ENCODE measurements at regions not wholly inside any gene's neighbourhood (a gene's known extent, or its start where the extent isn't known, plus 50 kb on each side); places are given as distances from the start of the nearest gene placed in this dataset.

DNA sequence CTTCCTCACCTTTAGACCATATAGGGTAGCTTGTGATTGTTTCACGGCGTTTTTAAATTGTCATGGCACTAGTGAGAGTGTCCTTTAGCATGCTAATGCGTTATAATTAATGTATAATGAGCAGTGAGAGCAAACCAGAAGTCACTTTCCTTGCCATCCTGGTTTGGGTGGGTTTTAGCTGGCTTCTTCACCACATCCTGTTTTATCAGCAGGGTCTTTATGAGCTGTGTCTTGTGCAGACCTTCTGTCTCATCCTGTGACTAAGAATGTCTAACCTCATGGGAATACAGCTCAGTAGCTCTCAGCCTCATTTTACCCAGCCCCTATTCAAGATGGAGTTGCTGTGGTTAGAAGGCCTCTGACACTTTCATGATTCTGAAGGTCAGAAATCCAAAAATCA, 370.9 kb upstream of the RBFOX1 start:
- in situ Hi-C loops (cut with MboI; ENCODE audit: low pct_unique_long_range_greater_than_20kb, low sequenced_read_pairs): no loop called here
- no peak for DNase-seq

DNA sequence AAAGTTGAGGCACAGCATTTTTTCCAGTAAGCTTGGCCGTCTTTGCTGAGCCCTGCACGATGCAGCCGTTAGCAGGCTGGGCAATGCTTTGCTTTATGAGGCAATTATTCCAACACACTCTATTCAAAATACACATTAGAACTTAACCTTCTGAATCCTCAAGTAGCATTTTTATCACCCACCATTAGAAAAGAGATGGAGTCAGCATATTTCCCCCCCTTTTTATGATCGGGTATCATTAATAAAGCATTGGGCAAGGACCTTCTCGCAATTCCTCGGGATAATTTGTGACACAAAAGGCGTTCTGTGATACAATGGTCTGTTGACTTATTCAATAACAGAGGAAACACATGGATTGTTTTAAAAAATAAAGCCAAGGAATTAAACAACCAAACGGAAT, 374.5 kb upstream of the RBFOX1 start:
- in situ Hi-C loops (cut with MboI; ENCODE audit: low pct_unique_long_range_greater_than_20kb, low sequenced_read_pairs): no loop called here
- DNase-seq: no peak

DNA sequence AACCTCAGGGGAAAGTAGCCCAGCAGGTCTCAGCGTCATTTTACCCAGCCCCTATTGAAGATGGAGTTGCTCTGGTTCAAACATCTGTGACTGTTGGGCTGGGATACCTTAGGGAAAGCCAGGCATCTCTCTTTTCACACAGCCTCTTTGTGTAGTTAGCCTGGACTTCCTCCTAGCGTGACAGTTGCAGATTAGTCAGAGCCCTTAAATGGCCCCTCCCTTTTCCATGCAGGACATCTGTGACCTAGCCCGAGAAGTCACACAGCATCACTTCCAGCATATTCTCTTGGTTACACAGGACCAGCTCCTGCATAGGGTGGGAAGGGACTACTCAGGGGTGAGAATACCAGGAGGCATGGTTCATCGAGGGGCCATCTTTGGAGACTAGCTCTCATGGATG, 375.0 kb upstream of the RBFOX1 start:
- in situ Hi-C loops (cut with MboI; ENCODE audit: low pct_unique_long_range_greater_than_20kb, low sequenced_read_pairs): no loop called here

DNA sequence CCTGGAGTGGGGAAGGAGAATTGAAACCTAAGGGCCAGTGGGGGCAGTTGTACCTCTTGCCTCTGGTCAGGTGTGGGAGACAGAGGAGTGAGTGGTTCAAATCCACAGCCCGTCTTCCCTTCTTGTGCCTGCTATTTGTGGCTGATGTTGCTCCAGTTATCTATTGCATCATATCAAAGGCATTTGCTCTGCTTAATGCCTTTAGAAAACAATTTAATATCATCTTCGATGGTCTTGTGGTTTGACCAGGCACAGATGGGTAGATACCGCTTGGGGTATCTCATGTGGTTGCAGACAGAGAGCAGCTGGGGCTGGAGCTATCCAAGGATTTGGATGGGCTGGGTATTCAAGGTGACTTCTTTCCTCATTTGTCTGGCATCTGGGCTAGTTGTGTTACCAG, 376.1 kb upstream of the RBFOX1 start:
- DNase-seq: no peak
- in situ Hi-C loops (cut with MboI; ENCODE audit: low pct_unique_long_range_greater_than_20kb, low sequenced_read_pairs): no loop called here

More for the DNA sequence above, 375.0 kb upstream of the RBFOX1 start:
- no peak for DNase-seq

DNA sequence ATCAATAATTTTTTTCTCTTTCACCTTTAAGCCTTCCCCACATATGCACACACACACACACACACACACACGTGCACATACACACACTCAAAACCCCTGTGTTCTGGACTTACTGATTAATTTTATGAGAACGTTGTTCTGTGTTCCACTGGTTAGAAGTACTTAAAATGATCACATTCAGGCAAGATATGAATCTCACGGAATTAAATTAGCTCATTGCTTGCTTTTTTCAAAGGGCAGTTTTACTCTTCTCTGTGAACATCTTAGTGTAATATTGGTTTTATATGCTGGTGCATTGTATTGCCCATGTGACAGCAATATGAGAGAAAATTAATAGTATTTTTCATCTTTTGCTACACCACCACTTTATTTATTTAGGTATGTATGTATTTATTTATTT, 377.3 kb upstream of the RBFOX1 start:
- no peak for DNase-seq

DNA sequence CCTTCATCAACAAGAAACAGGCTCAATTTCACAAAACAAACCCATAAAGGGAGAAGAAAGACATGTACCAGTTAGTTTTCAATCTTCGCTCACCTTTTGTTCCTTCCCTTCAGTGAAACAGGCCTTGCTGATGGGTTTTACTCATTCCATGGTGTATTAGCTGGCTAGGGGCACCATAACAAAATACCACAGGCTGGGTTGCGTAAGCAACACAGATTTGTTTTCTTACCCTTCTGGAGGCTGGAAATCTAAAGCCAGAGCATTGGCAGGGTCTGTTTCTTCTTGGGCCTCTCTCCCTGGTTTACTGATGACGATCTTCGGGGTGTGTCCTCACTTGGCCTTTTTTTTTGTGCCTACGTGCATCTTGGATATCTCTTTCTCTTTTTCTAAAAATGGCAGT, 383.4 kb upstream of the RBFOX1 start:
- in situ Hi-C loops (cut with MboI; ENCODE audit: low pct_unique_long_range_greater_than_20kb, low sequenced_read_pairs): no loop called here
- DNase-seq: no peak

More for the DNA sequence above, 377.3 kb upstream of the RBFOX1 start:
- in situ Hi-C loops (cut with MboI; ENCODE audit: low pct_unique_long_range_greater_than_20kb, low sequenced_read_pairs): no loop called here

DNA sequence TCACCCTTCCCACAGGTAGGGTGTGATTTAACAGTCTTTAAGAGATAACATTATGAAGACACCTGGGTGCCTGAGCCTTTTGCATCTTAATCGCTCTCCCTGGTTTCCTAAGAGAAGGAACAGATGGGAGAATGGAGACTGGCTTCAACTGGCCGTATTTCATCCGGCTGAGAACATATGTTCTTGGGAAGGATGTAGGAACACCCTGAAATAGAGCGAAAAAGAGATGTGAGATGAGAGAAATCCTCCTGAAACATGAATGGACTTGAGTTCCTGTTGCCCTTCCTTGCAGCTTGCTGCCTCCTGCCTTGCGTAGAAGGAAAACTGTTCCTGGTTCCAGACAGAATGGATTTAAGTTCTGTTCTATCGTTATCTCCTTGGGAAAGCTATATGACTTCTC, 385.4 kb upstream of the RBFOX1 start:
- DNase-seq: no peak
- in situ Hi-C loops (cut with MboI; ENCODE audit: low pct_unique_long_range_greater_than_20kb, low sequenced_read_pairs): no loop called here

DNA sequence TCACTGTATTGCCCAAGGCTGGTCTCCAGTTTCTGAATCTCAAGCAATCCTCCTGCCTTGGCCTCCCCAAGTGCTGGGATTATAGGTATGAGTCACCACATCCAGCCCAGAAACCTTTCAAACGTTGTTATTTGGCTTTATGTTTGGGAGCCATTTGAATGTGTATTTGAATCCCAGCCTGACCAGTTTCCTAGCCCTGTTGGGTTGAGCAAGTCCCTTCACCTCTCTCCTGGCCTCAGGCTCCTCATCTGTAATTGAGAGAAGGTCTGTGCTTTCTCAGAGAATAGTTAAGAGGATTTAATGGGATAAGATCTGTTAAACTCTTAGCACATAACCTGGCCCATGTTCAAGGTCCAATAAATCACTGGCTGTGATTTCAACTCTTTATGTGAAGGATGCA, 385.8 kb upstream of the RBFOX1 start:
- in situ Hi-C loops (cut with MboI; ENCODE audit: low pct_unique_long_range_greater_than_20kb, low sequenced_read_pairs): no loop called here
- no peak for DNase-seq

DNA sequence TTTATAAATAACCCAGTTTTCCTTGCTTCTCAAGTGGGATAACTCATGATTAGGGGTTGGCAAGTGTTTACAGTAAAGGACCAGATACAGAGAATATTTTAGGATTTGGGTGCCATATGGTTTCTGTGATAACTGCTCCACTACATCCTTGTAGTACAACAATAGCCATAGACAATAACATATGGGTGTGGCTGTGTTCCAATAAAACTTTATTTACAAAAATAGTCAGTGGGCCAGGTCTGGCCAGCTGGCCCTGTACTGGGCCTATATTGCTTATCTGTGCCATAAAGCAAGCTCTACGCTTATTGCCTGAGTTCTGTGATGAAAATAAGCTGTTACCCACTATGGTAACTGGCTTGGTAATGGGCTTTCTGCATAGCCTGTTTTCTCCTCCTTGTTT, 386.5 kb upstream of the RBFOX1 start:
- DNase-seq: no peak
- in situ Hi-C loops (cut with MboI; ENCODE audit: low pct_unique_long_range_greater_than_20kb, low sequenced_read_pairs): no loop called here

DNA sequence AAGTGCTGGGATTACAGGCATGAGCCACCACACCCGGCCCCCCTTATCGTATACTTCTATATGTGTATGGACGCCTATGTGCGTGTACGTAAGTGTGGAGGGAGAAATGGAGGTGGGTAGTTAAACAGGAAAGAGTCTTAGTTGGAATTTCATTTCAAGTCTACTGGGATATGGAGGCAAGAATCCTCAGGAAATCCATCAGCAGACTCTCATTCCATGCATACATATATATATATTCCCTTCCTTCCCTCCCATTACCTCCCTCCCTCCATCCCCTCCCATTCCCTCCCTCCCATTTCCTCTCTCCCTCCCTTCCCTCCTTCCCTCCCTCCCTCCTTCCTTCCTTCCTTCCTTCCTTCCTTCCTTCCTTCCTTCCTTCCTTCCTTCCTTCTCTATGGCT, 391.7 kb upstream of the RBFOX1 start:
- DNase-seq: no peak
- in situ Hi-C loops (cut with MboI; ENCODE audit: low pct_unique_long_range_greater_than_20kb, low sequenced_read_pairs): no loop called here

DNA sequence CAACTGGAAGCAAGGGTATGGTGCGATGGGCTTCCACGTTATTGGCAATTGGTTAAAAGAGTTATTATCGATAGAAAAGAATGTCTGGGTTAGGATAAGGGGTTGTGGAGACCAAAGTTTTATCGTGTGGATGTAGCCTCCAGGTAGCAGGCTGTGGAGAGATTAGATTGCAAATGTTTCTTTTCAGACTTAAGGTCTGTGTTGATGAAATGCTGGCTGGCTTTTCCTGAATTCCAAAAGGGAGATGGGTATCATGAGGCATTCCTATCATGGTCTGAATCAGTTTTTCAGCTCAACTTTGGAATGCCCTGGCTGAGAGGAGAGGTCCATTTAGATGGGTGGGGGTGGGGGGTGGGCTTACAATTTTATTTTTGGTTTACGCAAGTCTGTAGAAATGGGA, 395.0 kb upstream of the RBFOX1 start:
- DNase-seq: no peak
- in situ Hi-C loops (cut with MboI; ENCODE audit: low pct_unique_long_range_greater_than_20kb, low sequenced_read_pairs): no loop called here

DNA sequence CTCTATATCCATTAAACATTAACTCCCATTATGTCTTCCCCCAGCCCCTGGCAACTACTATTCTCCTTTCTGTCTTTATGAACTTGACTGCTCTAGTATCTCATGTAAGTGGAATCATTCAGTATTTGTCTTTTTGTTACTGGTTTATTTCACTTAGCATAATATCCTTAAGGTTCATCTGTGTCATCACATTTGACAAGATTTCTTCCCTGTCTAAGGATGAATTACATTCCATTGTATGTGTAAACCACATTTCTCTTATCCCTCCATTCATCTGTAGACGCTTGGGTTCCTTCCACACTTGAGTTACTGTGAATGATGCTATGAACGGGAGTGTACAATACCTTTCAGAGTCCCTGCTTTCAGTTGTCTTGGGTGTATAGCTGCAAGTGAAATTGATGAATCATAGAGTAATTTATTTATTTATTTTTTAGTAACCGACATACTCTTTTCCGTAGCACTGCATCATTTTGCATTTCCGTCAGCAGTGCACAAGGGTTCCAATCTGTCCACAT, 399.7 kb upstream of the RBFOX1 start:
- in situ Hi-C loops (cut with MboI; ENCODE audit: low pct_unique_long_range_greater_than_20kb, low sequenced_read_pairs): no loop called here
- DNase-seq: no peak

DNA sequence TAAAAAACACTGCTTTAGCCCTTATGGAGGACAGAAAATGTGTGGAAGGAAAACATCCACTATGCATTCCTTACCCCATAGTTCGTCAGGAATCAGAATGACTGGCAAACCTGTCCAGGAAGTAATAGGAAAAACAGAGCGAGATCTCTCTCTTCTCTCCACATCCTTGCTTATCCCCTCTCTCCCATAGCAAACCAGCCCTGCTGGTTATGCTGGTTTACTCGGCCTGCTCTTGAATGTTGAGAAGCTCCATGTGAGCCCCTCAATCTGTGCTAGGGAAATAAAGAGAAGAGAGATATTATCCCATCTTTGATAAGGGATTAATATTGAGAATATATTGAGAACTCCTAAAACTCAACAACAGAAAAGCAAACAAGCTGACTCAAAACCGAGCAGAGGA, 402.8 kb upstream of the RBFOX1 start:
- no peak for DNase-seq
- in situ Hi-C loops (cut with MboI; ENCODE audit: low pct_unique_long_range_greater_than_20kb, low sequenced_read_pairs): no loop called here

DNA sequence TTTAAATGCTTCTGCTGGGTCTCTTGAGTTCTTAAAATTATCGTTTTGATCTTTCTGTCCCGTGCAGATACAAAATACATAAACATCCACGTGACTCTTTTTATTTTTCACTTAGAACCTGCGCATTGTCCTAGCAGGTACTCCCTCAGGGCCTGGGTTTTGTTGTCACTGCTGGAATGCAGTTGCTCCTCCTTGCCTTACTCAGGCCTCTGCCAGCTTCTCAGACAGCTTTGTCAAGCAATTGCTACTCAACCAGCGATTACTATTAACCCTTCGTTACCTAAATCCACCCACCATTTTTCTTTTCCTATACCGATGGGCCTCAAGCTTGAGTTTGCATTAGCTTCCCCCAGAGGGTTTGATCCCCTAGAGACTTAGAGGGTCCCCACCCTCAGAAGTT, 405.9 kb upstream of the RBFOX1 start:
- no peak for DNase-seq
- in situ Hi-C loops (cut with MboI; ENCODE audit: low pct_unique_long_range_greater_than_20kb, low sequenced_read_pairs): no loop called here

DNA sequence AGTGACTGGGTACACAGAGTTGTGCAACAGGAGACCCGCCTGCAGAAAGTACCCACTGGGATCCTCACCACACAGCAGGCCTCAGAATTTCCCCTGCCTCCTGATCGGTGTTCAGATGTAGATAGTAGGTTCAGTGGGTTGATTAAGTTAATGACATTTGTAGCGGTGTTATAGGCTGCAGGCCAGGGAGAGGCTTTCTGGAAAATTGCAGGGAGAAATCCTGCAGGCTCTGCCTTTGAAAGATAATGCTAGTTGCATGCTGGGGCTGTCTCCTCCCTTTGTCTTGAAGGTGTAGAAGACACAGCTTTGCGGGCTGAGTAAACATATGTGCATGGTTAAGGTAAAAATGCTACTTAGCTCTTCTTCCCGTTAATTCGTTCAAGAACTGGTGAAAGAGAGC, 406.3 kb upstream of the RBFOX1 start:
- in situ Hi-C loops (cut with MboI; ENCODE audit: low pct_unique_long_range_greater_than_20kb, low sequenced_read_pairs): no loop called here
- DNase-seq: no peak

DNA sequence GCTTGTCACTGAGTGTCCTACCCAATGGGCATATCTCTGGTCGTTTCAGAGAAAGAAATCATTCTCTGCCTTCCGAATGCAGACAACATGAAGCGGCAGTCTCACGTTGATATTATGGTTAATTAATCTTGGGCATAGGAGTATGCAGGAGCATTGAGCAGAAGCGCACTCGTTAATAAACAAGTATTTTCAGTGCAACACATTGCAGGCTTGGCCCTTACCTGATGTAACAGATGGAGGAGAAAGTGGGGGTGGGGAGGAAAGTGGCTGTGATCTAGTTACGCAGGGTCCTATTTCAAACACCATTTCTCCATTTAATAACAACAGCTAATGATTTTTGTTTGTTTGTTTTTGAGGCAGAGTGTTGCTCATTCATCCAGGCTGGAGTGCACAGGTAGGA, 414.0 kb upstream of the RBFOX1 start:
- DNase-seq: no peak
- in situ Hi-C loops (cut with MboI; ENCODE audit: low pct_unique_long_range_greater_than_20kb, low sequenced_read_pairs): no loop called here

DNA sequence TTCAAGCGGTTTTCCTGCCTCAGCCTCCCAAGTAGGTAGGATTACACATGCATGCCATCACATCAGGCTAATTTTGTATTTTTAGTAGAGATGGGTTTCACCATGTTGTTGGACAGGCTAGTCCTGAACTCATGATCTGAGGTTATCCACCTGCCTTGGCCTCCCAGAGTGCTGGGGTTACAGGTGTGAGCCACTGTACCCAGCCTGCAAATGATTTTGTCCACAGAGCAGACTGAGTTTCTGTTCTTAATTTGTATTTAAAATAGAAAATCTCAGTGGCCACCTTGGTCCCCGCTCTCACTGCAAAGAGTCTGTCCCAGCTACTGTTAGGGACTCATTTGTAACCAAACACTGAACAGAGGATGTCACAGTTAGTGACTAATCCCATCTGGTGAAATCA, 415.7 kb upstream of the RBFOX1 start:
- DNase-seq: no peak
- in situ Hi-C loops (cut with MboI; ENCODE audit: low pct_unique_long_range_greater_than_20kb, low sequenced_read_pairs): no loop called here

DNA sequence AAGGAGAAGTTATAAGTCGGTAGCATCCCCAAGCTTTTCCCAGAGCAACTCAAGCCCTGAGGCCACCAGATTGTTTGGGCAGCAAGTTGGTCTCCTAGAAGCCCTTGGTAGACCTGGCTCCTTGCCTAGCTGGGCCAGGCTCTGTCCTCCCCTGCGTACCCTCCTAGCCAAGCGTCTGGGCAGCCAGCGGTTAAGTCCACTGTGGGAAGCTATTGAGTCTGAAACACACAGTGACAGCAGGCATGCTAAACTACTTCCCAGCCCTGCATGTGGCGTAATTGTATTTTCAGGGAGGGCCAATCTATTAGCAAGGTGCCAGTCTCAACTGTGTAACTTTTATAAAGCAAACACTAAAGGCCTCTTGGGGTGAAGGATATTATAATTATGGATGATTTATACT, 419.1 kb upstream of the RBFOX1 start:
- DNase-seq: no peak
- in situ Hi-C loops (cut with MboI; ENCODE audit: low pct_unique_long_range_greater_than_20kb, low sequenced_read_pairs): no loop called here

DNA sequence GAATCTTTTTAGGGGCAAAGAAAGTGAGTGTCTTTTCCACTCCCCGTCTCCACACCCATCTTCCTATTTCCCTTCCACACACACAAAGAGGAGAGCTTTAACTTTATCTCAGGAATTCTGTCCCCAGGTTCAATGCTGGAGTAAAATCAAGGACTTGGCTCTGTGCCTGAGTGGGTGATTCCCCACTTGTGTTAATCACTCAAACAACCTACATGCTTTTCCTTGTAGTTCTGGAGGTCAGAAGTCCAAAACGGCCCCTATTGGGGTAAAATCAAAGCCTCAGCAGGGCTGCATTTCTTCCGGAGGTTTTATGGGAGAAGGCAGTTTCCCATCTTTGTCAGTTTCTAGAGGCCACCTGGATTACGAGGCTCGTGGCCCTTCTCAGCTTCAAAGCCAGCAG, 422.3 kb upstream of the RBFOX1 start:
- no peak for DNase-seq
- in situ Hi-C loops (cut with MboI; ENCODE audit: low pct_unique_long_range_greater_than_20kb, low sequenced_read_pairs): no loop called here

DNA sequence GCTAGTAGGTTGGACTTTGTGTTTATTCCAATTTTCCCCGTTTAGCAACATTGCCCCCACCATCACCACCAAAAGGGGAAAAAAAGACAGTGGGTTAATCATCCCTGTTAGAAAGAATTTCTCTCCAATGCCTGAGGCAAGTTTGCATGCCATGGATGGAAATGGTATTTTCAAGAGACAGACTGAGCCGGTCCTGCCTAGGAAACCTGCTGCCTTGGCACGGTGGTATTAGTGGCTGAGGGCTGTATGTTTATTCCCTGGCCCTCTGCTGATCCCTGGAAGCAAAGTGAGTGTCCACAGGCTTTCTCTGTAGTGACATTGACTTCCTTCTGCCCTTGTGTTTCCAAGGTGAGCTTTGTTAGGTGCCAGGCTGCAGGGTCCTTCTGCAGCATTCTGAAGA, 427.0 kb upstream of the RBFOX1 start:
- in situ Hi-C loops (cut with MboI; ENCODE audit: low pct_unique_long_range_greater_than_20kb, low sequenced_read_pairs): no loop called here
- DNase-seq: no peak

DNA sequence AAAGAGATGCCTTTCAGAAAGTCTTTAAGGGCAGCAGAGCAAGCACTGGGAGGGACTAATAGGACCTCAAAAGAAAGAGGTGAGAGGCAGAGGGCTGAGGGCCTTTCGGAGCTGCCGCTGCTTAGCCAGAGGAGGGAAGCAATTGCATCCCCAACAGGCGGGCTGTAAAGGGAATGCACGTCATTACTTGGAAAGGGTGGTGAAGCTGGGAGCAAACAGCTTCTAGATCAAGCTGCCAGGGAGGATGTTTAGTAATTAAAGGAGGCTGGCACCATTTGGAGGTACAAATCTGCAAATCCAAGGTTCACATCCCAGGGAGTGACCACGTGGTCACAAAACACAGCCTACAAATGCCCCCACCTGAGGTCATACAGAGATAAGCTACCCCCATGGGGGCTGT, 429.0 kb upstream of the RBFOX1 start:
- in situ Hi-C loops (cut with MboI; ENCODE audit: low pct_unique_long_range_greater_than_20kb, low sequenced_read_pairs): no loop called here
- DNase-seq: no peak

DNA sequence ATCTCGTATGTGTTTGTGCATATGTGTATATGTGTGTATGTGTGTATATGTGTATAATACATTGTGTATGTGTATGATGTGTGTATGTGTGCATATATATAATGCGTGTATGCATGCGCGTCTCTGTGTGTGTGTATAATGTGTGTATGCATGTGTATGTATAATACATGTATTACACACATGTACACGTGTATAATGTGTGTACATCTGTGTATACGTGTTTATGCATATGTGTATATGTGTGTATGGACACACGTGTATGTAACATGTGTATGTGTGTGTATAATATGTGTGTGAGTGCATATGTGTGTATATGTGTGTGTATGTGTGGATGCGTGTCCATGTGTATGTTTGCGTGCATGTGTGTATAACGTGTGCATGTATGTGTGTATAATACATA, 433.7 kb upstream of the RBFOX1 start:
- DNase-seq: no peak
- in situ Hi-C loops (cut with MboI; ENCODE audit: low pct_unique_long_range_greater_than_20kb, low sequenced_read_pairs): no loop called here

Measured in KBM-7 (cell line).